HG02678 (cell line): ENCODE measurements at regions not wholly inside any gene's neighbourhood (a gene's known extent, or its start where the extent isn't known, plus 50 kb on each side); places are given as distances from the start of the nearest gene placed in this dataset.
A peak's percentile ranks its signal among the peaks of the same experiment; 100 is the strongest.
"Not testable (repeated sequence)": the region's sequence is repeated elsewhere in the genome, so short reads cannot be mapped to it uniquely, and the experiment has no call there.

ENCODE experiments used
- ATAC-seq: cut with Tn5 transposase; IDR thresholded peaks from one replicate; pipeline ENCODE4 v1.9.1; 2021; ENCODE audit warnings: mild to moderate bottlenecking, moderate library complexity; ENCODE audit not compliant: unreplicated experiment

DNA sequence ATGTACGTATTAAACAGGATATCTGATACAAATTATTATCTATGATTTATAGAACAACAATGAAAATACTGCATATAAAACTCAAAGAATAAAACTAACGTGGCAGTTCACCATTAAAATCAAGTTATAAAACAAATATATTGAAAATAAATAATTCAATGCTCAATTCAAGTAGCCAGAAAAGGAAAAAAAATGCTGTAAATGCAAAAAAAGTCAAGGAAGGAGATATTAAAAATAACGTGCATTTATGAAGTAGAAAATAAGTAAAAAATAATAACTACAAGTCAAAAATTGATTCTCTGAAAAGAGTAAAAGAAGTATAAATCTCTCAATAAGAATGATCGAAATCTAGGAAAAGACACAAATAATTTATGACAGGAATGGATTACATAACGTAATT is 460.5 kb upstream of the CD180 start:
- no peak for ATAC-seq

DNA sequence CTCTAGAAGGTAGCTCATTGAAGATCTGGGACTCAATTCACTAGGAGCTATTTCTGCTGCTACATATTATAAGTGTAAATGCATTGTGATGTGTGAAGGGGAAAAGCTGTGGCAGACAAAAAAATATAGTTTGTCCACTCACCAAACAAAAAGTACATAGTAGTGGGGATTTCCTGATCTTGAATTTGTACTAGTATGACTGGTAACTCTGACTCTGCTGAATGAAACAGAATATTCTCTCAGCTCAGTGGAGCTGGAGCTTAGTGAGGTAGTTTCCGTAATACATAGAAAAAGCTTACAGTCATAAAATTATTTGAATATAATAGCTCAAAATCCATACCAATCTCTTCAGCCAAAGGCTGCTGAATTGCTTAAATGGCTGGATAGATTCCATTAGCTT is 455.6 kb upstream of the CD180 start:
- peak; percentile 66 for ATAC-seq

DNA sequence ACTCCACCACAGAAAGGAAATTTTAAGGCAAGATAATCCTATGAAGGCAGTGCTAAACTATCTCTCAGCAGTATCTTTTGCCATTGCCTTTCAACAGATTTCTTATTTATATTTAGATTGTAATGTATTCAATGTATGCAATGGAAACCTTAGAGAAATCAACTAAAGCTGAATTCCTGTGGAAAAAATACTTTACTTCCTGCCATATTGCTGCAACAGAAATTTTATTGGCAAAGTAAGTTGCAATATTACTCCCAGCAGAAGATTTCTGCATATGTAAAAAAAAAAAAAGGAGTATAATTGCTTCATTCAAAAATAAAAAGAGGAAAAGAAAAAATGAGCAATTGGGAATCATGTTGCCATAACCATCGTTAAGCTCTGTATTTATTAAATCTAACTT is 454.6 kb upstream of the CD180 start:
- ATAC-seq = no peak

DNA sequence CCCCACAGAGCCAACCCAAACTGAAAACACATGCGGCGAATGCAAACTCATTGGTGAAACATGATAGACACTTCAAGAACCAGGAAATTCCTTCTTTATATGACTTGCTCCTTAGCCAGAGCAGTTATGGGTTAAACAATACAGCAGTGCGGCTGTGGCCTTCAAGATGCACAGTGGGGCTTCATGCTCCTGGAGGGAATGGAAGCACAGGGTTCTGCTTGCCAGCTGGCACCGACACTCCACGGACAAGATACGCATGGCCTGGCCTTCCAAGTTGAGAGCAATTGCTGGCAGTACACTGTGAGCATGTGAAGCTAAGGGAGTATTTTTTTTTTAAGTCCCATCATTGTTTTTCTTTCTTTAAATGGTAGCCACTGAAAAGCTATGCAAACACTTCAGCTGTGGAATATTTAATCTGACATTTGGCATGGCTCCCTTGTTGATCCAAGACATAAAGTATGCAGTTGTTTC is 451.6 kb upstream of the CD180 start:
- no peak for ATAC-seq

DNA sequence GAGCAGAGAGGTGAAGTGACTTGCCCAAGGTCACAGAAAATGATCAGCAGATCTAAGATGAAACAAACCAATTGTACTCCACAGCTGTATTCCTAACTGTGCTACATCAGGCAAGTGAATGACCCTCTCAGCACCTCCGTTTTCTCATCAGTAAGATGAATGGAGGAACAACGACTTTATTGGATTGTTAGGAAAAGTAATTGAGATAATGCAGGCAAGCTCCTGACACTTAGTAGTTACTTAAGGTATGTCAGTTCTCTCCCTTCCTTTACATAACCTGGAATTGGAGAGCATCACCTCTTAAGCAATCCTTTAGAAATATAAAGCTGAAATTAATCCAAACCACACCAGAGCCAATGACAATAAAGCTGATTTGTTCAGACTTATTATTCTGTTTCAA is 451.2 kb upstream of the CD180 start:
- ATAC-seq = no peak

DNA sequence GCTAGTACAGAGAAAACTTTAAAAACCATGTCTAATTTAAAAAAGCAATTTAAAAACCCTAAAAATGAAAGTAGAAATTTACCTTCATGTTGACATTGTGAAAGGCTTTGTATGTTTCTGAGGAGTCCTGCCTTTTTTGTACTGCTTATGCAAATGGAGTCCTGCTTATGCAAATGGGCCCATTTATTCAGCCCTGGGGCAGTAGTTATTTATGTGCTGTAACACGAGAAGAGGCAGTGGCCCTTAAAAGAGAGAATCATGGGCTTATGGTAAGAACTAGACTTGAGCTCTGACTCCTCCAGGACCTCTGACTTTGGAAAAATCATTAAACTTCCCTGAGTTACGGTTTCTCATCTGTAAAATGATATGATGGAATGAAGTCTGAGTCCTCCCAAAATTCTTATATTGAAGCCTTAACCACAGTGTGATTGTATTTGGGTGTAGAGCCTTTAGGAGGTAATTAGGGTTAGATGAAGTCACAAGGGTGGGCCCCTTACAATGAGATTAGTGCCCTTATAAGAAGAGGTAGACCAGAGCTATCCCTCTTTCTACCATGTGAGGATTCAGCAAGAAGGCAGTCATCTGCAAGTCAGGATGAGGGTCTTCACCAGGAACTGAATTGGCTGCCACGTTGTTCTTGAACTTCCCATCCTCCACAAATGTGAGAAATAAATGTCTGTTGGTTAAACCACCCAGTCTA is 447.8 kb upstream of the CD180 start:
- ATAC-seq = no peak

DNA sequence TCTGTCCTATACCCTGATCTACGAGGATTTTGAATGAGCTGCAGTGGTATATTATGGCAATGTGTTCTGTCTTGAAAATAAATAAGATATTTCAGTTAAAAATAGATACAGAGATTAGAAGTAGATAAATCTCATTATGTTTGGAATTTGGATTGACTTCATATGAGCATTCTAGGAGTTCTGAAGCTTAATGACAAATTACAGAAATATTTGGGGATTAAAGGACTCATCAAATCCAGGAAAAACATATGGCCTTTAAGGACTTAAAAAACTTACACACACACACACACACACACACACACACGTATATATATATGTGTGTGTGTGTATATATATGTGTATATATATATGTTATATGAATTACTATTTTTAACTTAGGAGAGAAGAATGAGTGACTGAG is 446.9 kb upstream of the CD180 start:
- no peak for ATAC-seq

DNA sequence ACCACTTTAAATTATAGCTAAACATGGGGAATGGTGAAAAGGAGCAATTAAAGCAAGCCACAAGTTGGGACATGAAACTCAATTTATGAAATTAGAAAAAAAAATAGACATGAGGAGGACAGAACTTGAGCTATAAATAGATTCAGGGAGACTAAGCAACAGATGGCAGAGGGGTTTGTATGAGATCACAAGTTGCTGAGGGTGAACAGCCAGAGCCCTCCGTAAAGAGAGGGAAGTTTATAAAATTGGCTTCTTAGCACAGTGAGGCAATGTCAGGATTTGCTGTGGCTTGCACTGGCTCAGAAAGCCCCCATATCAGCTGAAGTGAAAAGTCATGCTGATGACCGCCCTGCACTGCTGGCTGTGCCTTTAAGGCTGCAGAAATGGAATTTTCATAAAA is 443.4 kb upstream of the CD180 start:
- ATAC-seq = no peak

DNA sequence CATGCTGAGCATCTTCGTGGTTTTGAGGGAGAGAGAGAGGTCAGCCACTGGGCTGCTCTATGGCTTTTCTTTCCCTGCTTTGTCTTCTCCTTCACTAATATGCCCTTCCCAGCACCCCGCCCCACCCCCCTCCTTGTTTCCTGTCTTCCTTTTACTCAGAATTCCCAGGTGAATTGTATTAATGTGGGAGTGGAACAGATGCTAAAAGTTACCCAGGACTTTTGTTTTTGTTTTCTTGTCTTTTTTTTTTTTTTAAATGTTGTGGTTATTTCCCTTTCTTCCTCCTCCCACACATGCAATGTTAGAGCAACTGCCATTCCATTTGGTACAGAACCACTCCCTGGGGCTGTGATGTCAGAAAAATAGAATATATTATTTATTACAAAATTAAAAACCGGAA is 442.7 kb upstream of the CD180 start:
- ATAC-seq = no peak

DNA sequence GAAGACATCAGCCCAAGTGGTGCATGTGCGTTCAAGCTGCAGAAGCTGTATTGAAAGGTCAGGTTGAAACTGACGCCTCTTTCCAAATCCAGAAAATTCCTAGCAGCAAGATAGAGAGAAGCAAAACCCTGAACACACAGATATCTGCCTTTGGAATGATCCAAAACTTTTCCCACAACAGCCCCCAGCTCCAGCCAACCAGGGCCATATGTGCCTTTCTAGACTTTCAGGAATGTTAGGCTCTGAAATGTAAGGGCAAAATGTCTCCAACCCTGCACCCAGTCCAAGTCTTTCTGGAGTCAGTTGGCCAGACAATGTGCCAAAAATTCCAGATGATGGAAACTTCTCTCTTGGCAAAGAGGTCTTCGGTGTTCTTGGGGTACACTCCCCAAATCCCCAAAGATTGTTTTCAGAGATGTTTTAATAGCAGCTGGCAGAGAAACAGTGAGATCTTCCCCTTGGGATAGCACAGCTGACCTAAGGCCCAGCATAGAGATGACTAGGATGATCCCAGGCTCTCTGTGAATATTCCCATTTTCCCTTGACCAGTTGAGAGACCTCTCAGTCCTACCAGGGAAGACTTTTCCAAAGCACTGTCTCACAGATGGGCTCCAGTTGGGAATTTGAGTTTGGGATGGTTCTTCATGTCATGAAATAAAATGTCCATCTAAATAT is 440.4 kb upstream of the CD180 start:
- no peak for ATAC-seq

DNA sequence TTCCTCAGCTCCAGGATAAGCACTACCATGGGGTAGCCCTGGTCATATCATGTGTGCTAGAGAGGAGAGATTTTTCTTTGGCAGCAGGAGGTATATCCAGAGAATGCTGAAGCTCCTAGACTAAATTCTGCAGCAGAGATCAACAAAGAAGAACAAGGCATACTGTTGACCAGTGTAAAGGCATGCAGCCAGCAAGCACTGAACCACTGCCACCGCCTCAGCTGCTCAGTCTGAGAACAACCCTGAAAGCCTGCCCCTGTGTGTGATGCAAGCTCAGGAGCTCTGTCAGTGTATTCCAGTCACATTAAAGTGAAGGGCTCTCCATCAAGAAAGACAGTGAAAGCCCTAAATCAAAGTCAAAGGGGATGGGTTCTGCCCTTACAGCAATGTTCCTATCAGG is 439.5 kb upstream of the CD180 start:
- no peak for ATAC-seq

DNA sequence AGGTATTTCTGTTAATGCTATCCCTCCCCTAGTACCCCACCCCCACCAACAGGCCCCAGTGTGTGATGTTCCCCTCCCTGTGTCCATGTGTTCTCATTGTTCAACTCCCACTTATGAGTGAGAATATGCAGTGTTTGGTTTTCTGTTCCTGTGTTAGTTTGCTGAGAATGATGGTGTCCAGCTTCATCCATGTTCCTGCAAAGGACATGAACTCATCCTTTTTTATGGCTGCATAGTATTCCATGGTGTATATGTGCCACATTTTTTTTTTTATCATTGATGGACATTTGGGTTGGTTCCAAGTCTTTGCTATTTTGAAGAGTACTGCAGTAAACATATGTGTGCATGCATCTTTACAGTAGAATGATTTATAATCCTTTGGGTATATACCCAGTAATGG is 430.5 kb upstream of the CD180 start:
- ATAC-seq = not testable (repeated sequence)

DNA sequence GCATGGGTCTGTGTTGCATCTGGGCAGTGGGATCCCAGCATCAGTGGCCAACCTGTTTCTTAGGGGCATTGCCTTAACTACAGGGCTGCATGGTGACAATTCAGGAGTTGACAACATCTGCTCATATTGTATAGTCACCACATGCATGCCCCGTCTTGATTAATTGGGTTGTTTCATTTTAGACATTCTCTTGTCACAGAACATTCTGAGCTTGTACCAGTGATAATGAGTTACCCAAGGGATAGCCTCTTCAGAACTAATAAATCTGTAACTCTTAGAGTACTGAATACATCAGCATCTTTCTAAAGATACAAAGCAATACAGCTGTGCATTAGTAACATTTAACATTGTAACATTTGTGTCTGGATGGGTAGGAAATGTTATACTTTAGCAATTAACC is 426.5 kb upstream of the CD180 start:
- ATAC-seq = no peak

DNA sequence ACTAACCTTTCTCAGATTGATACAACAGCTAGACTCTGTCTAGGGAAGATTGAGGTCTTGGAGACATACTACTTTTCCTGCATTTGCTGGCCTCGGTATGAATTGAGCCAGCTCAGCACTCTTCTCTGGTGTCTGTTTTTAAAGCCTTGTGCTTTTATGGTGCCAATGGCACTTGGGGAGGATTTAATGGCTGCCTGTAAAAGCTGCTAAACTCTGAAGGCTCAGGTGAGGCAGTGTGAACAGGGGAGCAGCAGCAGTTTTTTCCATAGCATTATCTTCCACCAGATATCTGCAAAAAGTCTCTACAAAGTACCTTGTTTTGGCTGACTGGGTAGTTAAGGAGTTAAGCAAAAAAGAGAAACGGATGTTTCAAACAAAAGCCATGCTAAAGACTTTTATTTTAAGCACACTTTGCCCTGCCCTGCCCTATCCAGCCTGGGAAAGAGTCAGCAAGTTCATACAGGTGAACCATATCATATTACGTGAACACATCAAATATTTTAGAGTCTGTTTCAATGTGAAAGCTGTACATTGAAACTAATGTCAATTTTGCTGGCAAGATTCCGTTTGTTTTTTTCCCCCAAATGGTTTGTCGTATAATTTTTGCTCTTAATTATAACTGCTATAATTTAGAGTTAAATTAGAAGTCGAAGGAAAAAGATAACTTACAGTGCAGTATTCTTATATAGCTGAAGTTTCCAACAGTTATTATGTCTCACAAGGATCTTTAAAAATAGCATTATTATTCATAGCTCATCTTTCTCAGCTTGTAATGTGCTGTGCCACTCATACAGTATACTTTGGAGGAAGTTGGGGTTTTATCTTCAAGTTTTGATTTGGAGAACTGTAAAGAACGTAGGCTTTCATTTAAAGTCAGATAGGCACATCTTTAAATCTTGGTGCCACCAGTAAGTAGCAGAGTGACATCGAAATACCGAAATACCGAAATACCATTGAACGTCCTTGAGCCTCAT is 424.1 kb upstream of the CD180 start:
- ATAC-seq = no peak

DNA sequence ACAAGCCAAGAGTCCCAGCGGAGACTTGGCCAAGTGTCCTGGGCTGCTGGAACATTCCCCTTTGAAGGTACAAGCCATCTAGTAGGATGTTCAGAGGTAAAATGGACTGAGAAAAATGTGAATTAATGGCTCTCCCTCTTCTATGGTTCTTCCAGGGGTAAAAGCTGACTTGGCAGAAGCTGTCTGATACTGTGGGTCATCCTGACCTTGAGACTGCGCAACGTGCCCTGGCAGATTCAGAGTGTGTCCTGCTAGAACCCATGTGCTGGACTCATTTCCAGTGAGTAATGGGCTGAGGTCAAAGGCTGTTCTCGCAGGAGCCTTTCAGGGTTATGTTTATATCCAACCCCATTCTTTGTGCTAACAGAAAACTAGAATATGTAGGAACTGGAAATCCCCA is 423.0 kb upstream of the CD180 start:
- ATAC-seq = no peak

DNA sequence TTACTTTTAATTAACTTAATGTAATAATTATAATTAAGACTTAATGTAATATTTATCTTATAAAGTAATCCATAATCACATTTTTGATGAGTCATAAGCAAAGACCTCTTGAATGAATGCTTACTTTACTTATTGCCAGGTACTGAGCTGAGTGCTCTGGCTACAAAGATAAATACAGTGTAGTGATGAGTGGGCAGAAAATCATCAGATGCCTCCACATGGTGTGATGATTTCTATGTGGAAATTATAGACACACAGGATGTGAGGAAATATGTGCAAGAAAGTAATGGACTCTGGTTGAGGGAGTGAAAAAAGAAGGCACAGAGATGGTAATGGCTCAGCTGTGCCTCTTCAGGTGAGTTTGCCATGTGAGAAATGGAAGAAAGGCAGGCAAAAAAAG is 422.6 kb upstream of the CD180 start:
- ATAC-seq = no peak

DNA sequence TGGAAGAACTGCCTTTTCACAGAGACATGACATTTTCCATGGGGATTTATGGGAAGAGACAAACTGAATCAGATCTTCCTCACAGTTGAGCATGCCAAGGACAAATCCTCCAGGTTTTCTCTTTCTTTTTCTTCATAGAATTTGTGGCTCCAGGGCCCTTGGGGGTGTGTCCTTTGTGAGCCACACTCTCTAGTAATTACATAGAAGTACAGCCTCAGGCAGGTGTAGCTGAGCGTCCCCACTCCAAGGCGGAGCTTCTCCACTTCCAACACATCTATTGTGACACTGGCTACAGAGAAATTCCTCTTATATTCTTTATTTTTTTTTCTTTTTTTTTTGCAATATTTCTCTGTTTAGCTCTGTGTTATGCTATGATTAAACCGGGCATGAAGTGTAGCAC is 420.5 kb upstream of the CD180 start:
- ATAC-seq = no peak

DNA sequence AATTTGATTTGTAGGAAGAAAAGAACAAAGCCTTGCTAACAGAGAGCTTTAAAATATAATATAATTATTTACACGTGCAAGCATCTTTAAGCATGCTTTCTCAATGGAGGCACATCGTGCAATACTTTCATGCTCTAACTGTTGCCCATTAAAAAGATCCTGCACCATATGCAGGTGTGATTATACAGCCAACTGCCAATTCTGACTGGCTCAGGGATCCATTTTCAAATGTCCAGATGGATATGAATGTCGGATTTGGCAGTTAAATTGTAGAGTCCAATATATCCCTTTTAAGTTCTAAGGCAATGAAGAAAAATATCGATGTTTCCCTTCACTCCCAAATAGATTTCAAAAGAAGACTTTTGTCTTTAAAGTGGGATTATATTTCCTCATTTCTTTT is 416.4 kb upstream of the CD180 start:
- no peak for ATAC-seq

DNA sequence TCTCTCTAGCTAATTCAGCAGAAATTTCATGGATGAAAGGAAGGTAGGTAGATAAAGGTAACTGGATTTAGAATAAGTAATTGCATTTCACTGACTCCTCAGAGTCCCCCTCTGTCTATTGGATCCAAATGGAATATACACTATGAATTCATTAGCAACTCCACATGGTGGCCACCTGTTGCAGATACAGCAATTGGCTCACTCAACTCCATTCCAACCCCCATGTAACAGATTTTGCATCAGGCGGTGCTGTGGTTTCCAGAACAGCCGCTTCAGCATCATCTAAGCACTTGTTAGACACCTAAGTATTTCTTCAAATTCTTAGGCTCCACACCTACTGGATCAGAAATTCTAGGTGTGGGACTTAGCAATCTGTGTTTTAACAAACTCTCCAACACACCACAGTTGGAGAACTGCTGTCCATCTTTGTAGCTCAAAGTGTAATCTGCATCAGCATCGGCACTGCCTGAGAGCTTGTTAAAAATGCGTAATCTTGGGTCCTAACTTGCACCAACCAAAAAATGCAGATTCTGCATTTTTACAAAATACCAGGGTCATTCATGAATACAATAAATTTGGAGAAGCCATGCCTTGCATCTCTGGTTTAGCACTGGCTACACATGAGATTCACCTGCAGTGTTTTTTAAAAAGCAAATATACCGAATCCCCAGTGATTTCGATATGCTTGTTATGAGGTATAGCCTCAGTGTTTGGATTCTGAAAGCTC is 413.8 kb upstream of the CD180 start:
- ATAC-seq = no peak

DNA sequence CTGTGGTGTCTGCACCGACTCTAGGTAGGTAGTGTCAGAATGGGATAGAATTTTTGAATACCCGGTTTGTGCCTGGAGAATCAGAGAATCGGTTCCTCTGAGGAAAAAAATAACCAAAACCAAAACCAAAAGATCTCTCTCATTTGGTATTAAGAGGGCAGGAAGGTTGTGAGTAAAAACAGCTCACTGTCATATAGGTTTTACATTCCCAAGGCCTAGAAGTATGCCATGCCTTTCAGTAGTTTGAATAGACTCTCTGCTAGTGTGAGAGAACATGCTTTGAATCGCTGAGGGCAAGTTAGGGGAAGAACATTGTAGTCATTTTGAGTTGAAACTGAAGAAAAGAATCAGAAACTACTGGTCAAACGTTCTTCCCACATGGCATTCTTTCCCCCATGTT is 411.4 kb upstream of the CD180 start:
- no peak for ATAC-seq

DNA sequence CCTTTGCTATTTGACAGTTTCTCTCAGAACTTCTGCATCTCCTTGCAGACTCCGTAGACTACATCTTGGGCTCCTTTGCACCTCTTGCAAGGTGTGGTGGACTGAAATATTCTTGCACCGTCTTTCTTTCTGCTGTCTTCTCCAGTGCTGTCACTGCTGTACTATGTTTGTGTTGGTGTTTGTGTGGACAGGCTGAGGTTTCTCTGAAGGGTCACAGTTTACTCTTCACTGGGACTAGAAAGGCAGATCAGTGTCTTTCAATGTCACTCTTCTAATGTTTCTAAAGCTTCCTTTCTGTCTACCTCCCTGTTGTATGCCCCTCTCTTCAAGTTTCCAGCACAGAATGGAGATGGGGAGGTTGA is 410.0 kb upstream of the CD180 start:
- ATAC-seq = no peak
